ENCODE measurements at regions not wholly inside any gene's neighbourhood (a gene's known extent, or its start where the extent isn't known, plus 50 kb on each side); places are given as distances from the start of the nearest gene placed in this dataset.

- DNase-seq (ENCODE audit: low read depth), result no peak
These were observed 51.5 kb upstream of the ARID1B start for GRCh38 chr6:156725712-156726111.

DNA sequence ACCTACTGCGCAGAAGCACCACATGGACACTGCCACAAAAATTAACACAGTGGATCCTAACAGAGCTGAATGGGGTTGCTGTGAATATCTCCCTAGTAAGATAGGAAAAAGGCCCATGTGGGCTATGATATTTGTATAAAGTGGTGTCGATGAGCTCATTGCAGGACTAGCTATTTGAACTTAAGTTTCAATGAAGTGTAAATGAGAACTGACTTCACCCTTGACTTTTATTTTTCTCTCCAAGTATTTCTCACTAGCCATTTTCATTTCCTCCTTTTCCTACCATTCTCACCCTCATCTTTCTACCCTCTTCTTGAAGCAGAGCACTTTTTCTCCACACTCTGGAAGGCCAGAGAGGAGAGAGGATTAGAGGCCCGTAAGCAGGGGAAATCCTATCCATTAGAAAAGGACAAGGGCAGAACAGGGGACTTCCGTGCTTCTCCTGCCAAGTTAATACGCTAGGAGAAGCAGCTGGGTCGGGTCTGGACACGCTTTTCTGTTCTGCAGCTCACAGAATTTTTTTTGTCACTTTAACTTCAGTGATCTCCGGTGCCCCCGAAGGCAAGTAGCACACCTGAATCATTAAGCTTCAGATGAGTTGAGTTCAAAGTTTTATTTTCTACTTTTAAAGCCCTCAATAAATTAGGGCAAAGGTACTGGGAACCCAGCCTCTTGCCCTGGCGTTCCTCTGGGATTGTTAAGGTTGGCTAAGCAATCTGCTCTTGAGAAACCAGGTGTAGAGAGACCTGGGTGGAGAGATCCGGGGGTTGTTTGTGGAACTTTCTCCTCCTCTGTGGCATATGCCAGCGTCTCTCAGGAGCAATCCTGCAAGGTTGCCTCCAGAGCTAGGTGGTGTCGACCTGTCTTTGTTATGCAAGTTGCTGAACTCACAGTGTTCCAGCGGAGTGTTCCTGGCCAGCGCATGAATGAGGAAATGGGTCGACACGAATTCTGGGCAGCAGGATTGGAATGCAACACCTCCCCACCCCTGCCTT is 56.2 kb upstream of the ARID1B start:
- no peak for DNase-seq (ENCODE audit: low read depth)

- DNase-seq (ENCODE audit: low read depth), result peak; percentile 59
These were observed 57.2 kb upstream of the ARID1B start for GRCh38 chr6:156719720-156720563.

GRCh38 chr6:156719395-156719719 is 57.8 kb upstream of the ARID1B start:
- DNase-seq (ENCODE audit: low read depth), result no peak

- no peak for DNase-seq (ENCODE audit: low read depth)
These were observed 58.4 kb upstream of the ARID1B start for GRCh38 chr6:156718647-156719394.

DNA sequence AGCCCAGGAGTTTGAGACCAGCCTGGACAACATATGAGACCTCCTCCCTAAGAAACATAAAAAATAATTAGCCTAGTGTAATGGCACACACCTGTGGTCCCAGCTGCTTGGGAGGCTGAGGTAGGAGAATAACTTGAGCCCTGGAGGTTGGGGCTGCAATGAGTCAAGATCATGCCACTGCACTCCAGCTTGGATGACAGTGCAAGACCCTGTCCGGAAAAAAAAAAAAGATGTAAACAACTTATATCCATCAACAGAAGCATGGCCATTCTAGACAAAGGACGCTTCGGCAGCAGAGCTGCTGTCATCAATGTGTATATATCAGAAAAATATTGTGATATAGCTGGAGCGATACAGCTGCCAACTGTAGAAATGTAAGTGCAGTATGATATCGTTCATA is 59.6 kb upstream of the ARID1B start:
- DNase-seq (ENCODE audit: low read depth), result no peak

DNA sequence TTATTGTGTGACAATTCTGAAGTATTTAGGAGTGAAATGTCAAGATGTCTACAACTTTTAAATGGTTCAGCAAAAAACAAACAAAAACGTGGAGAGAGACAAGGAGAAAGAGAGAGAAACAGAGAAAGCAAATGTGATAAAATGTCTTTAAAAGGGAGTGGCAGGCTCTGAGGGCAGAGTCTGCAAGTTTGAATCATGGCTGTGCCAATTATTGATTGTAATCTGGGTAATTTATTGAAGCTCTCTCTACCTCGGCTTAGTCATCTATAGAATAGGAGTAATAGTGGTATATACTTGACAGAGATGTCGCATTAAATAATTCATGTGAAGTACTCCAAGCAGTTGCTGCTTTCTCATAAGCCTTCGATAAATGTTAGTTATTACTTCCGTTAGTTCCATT is 61.3 kb upstream of the ARID1B start:
- no peak for DNase-seq (ENCODE audit: low read depth)

DNA sequence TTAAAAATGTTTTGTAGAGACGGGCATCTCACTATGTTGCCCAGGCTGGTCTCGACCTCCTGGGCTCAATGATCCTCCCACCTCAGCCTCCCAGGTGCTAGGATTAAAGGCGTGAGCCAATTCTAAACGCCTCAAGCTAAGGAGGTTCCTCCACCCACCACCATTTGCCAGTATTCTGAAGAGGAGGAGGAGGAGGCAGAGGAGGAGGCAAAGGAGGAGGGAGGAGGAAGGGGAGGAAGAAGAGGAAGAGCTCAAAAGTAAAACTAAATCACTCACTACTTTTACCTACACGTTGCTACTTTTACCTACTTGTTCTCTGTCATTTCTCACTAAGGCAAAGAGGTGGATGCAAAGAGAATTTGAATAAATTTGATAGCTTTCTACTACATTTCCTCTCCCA is 63.6 kb upstream of the ARID1B start:
- DNase-seq (ENCODE audit: low read depth), result no peak

- DNase-seq (ENCODE audit: low read depth), result no peak
These were observed 66.7 kb upstream of the ARID1B start for GRCh38 chr6:156710479-156710878.

DNA sequence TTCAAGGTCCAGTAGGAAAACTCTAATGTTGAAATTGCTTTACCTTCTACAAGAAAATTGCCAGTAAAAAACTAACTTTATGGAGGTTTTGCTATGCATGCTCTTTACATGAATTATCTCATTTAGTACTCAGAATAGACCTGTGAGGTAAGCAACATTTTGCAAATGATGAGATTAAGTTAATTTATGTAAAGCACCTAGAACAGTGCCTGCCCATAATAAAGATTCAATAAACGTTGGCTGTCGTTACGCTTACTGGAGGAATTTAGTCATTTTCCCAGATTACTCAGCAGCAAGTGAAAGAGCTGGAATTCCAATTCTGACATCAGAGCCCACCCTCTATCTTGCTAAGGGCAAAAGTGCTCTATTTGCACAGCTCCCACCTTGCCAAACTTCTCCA is 69.4 kb upstream of the ARID1B start:
- DNase-seq (ENCODE audit: low read depth), result no peak

DNA sequence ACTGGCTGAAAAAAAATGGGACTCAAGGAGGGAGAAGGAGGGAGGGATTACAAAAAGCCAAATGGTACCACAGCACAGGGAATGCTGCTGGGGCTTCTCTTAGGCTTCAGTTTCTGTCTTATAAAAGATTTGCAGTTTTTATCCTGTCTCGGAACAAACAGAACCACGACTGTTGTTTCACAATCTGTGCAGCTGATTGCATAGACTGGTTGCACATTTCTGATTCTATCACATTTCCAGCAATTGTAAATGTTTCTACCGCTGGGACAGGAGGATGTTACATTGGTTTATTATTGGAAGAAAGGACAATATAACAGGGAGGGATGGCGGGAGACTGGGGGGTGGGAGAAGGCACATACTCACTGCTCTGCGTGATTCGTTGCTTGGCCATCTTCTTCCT is 73.5 kb upstream of the ARID1B start:
- DNase-seq (ENCODE audit: low read depth), result no peak

DNA sequence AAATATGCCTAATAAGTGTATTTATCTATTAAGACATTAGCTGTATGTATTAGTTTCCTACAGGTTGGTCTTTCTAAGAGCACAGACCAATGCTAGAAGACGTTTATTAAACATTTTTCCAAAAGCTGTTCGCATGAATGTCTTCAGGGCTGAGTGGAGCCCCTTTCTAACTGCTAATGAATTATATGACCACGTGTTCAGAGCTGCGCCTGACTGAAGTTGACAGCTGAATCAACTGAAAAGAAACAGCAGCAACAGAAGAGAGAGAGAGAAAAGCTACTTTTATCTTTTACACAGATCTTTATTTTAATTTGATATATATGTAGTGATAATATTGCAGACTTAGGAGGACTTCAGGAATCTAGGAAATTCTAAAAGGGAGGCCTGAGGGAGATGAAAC is 75.2 kb upstream of the ARID1B start:
- DNase-seq (ENCODE audit: low read depth), result no peak

GRCh38 chr6:156700440-156701057 is 76.6 kb upstream of the ARID1B start:
- no peak for DNase-seq (ENCODE audit: low read depth)

DNA sequence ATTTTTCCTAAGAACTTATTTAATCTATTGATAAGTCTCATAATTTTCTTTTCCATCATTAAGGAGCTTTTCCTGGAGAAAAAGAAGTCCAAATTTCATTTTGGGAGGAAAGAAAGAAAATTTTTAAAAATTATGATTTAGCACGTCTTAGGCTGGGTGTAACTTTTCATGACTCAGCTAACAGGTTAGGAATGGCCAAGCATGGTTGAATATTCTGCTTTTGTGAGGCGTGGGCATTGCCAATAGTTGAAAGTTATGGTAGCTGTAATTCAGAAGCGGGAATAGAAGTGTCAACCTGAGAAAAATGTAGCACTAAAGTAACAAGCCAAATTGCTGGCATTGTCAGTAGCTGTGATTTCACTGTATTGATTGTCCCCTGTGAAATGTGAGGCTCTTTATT is 77.2 kb upstream of the ARID1B start:
- DNase-seq (ENCODE audit: low read depth), result no peak

DNA sequence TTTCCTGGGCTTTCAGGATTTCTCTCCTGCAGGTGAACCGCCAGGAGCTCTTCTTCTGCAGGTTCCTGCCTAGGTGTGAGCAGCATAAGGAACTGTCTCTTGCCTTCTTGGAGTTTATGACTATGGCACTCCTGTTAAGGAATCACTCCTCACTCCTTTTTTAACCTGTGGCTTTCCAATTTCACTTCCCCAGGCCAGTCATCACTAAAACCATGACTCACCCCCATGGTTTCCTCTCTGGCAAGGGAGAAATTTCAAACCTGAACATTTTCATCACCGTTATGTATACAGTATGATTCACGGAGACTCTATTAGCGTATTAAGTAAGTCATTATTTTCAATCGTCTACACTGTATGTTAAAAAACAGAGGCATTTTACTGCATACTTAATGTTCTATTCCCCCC is 78.2 kb upstream of the ARID1B start:
- DNase-seq (ENCODE audit: low read depth), result no peak

GRCh38 chr6:156698239-156699016 is 78.8 kb upstream of the ARID1B start:
- no peak for DNase-seq (ENCODE audit: low read depth)

DNA sequence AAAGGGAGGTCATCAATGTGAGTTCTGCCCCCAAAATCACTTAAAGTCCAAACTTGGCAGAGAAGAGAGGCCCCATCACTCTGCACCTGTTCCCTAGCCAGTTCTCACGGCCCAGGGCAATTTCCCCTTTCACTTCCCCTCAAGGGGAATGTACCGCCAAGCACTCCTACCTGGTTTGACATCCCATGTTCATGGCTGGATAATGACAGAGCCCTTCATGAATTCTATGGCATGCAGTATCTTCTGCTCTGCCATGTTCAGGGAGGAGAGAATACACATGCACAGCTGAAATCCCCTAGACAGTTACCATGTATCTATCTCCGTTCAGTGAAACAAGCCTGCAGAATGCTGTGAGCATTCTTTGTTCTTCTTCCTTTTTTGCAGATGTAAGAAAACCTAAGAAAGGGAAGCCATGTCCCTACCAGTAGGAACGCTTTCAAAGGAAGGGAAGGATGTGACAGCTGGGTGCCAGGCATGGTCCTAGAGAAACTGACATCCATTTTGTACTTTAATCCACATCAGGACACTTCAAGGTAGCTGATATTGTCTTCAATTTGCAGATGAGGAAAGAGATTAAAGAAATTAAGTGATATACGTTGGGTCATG is 79.8 kb upstream of the ARID1B start:
- no peak for DNase-seq (ENCODE audit: low read depth)

- DNase-seq (ENCODE audit: low read depth), result no peak
These were observed 81.4 kb upstream of the ARID1B start for GRCh38 chr6:156695742-156696141.

GRCh38 chr6:156694679-156695078 is 82.5 kb upstream of the ARID1B start:
- no peak for DNase-seq (ENCODE audit: low read depth)

DNA sequence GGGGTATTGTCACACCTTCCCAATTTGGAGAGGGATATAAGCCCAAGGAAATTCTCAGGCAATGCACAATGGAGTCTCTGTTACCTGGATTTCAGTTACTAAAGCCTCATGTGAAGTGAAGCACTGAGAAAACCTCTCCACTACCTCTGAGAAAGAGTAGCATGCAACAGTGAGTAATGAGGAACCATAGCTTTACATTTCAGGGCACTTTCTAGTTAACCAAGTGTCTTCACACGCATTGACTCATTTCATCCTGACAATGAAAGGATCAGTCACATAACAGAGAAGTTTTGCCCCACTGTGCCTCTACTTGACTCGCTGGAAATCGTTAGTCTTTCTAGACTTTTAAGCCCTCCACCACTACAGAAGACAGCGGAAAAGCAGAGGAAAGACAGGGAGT is 86.2 kb upstream of the ARID1B start:
- no peak for DNase-seq (ENCODE audit: low read depth)

GRCh38 chr6:156689656-156690055 is 87.5 kb upstream of the ARID1B start:
- DNase-seq (ENCODE audit: low read depth), result no peak
